ENCODE measurements at regions not wholly inside any gene's neighbourhood (a gene's known extent, or its start where the extent isn't known, plus 50 kb on each side); places are given as distances from the start of the nearest gene placed in this dataset.

DNA sequence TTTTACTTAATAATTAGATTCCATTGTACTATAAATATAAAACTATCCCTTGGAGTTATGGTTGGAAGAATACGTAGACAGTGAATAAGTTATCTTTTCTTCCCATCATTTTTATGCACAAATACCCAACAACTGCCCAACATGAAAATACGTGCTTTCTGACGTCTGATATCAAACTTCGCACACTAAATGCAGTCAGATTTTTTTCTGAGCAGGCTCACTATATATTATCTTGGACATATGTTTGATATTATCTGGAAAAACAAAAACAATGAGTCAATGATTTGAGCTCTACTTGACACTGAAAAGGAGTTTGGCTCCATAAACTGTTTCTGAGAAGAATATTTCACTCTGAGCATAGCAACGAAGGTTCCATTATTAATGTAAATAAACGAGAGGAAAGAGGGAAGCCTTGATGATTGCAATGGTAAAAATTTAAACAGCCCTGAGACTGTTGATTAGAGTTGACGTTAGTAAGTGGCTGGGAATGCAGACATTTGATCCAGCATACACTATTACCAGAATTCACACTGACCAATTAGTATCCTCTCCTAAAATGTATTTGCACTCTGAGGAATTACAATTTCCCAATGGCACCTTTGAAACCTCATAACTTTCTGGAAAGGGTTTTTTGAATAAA lies 1090.0 kb downstream of the EPHA7 start:
- H3K79me2 ChIP-seq (ENCODE audit: control insufficient read depth, insufficient read depth, low read length): no peaks in the 10 kb centered on the region
- H2AFZ ChIP-seq (ENCODE audit: control insufficient read depth, low read depth, low read length): no peak overlapping the region
- ChIA-PET RAD21 (ENCODE audit: unreplicated experiment) (interaction anchor here (1.3 kb wide), 1 partner anchor 17 kb away, joined by 3 read pairs; no protein-coding TSS in a partner anchor), CTCF (no interaction called here), POLR2A (no interaction called here), SMC1A (ENCODE audit: uncharacterized antibody, unreplicated experiment) (interaction anchor here (1.6 to 1.9 kb wide), 2 partner anchors 9 to 50 kb away, joined by 4 to 6 read pairs; no protein-coding TSS in a partner anchor)
- no peak overlapping the region for H3K27ac ChIP-seq (ENCODE audit: control insufficient read depth, insufficient read depth)
- no peaks in the 10 kb centered on the region for H3K27me3 ChIP-seq (replicated peaks in 1 of 2; ENCODE audit: control insufficient read depth in 2 of 2, insufficient read depth in 2 of 2, low read length in 1 of 2)
- in situ Hi-C loops (cut with MboI) (no loop called here), intact Hi-C loops (cut with micrococcal nuclease; ENCODE audit: unreplicated experiment) (no loop called here)
- DNase-seq (ENCODE audit: low read depth, low spot score) (no peak), ATAC-seq (no peak), FAIRE-seq (no peak)
- H3K9me3 ChIP-seq (replicated peaks; ENCODE audit: control insufficient read depth, insufficient read depth, low read length): no peaks in the 10 kb centered on the region
- H3K4me2 ChIP-seq (ENCODE audit: control insufficient read depth, insufficient read depth): no peak overlapping the region
- no peak overlapping the region for H3K4me3 ChIP-seq
- H3K36me3 ChIP-seq (ENCODE audit: control insufficient read depth in 2 of 2, insufficient read depth in 2 of 2, low read length in 1 of 2): no peaks in the 10 kb centered on the region
- no peaks in the 10 kb centered on the region for H3K4me1 ChIP-seq (ENCODE audit: control insufficient read depth, insufficient read depth, low read length)
- WGBS (ENCODE audit: insufficient coverage, insufficient replicate concordance, low lambda C conversion rate, missing lambda C conversion rate): 6% methylated on average over 7 of the region's 7 CpGs
- H3K9ac ChIP-seq (ENCODE audit: control insufficient read depth, insufficient read depth, low read length): no peak overlapping the region
- H4K20me1 ChIP-seq (ENCODE audit: control insufficient read depth, insufficient read depth): no peaks in the 10 kb centered on the region
- BruUV-seq (replicated peaks): no TSS peak
- no peak for TF ChIP-seq JUNB (IDR thresholded peaks at IDR 0.05)

DNA sequence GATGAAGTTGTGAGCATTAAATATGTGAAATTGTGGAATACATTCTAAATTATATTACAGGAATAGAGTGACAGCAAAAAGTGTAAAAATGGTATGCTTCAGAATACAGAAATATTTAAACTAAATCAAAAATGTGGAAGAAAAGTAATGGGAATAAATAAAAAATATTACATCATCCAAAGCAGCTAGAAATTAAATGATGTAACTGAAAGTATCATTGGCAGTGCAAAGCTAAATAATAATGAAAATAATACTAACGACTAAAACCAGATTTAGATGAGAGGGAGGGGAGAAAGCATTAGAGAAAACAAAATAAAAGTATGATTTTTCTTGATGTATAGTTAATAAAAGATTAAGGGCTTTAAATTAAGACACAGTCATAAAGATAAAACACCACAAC lies 1104.0 kb downstream of the EPHA7 start:
- Histone ChIP-seq H3K27ac (ENCODE audit: control insufficient read depth, insufficient read depth) (no peak overlapping the region), H3K27me3 (replicated peaks in 1 of 2; ENCODE audit: control insufficient read depth in 2 of 2, insufficient read depth in 2 of 2, low read length in 1 of 2) (no peaks in the 10 kb centered on the region), H3K36me3 (ENCODE audit: control insufficient read depth in 2 of 2, insufficient read depth in 2 of 2, low read length in 1 of 2) (no peaks in the 10 kb centered on the region), H3K79me2 (ENCODE audit: control insufficient read depth, insufficient read depth, low read length) (no peaks in the 10 kb centered on the region), H2AFZ (ENCODE audit: control insufficient read depth, low read depth, low read length) (no peak overlapping the region), H3K9ac (ENCODE audit: control insufficient read depth, insufficient read depth, low read length) (no peak overlapping the region), H3K4me2 (ENCODE audit: control insufficient read depth, insufficient read depth) (no peak overlapping the region), H3K9me3 (replicated peaks; ENCODE audit: control insufficient read depth, insufficient read depth, low read length) (no peaks in the 10 kb centered on the region), H4K20me1 (ENCODE audit: control insufficient read depth, insufficient read depth) (no peaks in the 10 kb centered on the region), H3K4me3 (no peak overlapping the region), H3K4me1 (ENCODE audit: control insufficient read depth, insufficient read depth, low read length) (no peaks in the 10 kb centered on the region)
- WGBS (ENCODE audit: insufficient coverage, insufficient replicate concordance, low lambda C conversion rate, missing lambda C conversion rate): 0% methylated on average over 1 of the region's 1 CpG
- ChIA-PET POLR2A (interaction anchor here (0.6 kb wide), 1 partner anchor 629 kb away, joined by 3 read pairs; no protein-coding TSS in a partner anchor), RAD21 (ENCODE audit: unreplicated experiment) (no interaction called here), SMC1A (ENCODE audit: uncharacterized antibody, unreplicated experiment) (interaction anchor here (1.6 kb wide), 1 partner anchor 11 kb away, joined by 4 read pairs; no protein-coding TSS in a partner anchor), CTCF (interaction anchor here (2.3 kb wide), 1 partner anchor 15 kb away, joined by 6 read pairs; no protein-coding TSS in a partner anchor)
- FAIRE-seq (no peak), ATAC-seq (no peak), DNase-seq (ENCODE audit: low read depth, low spot score) (no peak)
- TF ChIP-seq NFYA (IDR thresholded peaks at IDR 0.05; ENCODE audit: borderline replicate concordance, low read depth, low read length): no peak
- no peak for TF ChIP-seq GATAD2B (conservative IDR thresholded peaks at IDR 0.05; ENCODE audit: low read depth)
- TF ChIP-seq WRNIP1 (IDR thresholded peaks at IDR 0.05; ENCODE audit: borderline replicate concordance, low read depth, low read length): no peak
- intact Hi-C loops (cut with micrococcal nuclease; ENCODE audit: unreplicated experiment): no loop called here
- BruUV-seq (replicated peaks): no TSS peak
- in situ Hi-C loops (cut with MboI): no loop called here

Data from GM12878 (cell line).